Suppressor macrophage (primary cell): ENCODE measurements at regions not wholly inside any gene's neighbourhood (a gene's known extent, or its start where the extent isn't known, plus 50 kb on each side); places are given as distances from the start of the nearest gene placed in this dataset.
"Not testable (repeated sequence)": the region's sequence is repeated elsewhere in the genome, so short reads cannot be mapped to it uniquely, and the experiment has no call there.

Experiments used
- DNase-seq, 4 experiments: peaks; one replicate each; pipeline ENCODE4 v3.0.0-alpha.2; 2020 to 2022

DNA sequence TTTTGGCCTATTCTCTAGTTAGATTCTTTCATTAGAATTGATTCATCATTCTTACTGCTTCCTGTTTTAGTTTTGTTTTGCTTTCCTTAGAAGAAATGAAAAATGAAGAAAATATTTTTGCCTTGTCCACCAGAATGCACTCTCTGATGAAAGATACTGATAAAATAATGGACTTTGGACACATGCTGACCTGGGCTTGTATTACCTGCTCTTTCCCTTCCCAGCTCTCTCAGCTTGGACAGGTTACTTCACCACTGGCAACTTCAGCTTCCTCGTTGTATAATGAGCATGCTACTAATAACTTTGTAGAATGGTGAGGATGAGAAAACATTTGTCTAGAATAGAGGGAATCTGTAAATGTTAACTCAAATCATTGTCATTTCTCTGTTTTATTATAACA is 1468.1 kb upstream of the WWC1 start:
- DNase-seq, result no peak

DNA sequence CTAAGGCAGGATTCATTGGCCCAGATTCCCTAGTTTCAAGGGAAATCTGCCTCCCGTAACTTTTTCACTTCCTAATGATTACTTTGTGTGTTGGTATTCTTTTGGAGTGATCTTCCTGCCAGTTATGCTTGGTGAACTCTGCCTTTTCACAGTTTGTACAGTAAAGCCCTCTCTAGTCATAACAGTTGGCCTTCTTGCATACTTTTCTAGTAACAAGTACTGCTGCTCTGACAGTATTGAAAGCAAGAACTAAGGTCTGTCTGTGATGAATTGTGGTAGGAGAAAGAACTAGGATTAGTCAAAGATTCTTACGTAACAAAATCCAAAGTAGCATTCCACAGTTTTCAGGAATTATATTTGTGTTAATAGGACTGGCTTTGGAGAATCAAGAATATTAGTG is 1457.2 kb upstream of the WWC1 start:
- no peak for DNase-seq

GRCh38 chr5:166845044-166845443 is 1446.4 kb upstream of the WWC1 start:
- peak in 1 of 4 experiments; percentile 4 for DNase-seq

- no peak for DNase-seq
Observed at GRCh38 chr5:166856791-166857190, 1434.7 kb upstream of the WWC1 start.

DNA sequence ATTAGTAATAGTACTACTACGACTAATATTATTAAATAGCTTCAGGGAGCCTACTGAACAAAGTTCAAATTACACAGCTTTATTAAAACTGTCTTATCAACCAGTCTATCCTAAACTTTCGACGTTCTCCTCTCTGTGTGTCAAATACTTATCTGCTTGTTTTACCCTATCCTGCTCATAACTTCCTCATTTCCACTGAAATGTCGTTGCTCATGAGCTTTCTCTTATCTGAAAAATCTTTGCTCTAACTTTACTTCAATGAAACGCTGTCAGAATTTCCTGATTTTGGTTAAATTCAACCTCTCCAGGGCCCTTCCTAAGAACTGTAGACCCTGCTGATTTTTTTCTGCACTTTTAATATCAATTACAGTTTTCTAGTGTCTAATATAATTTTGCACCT is 1431.0 kb upstream of the WWC1 start:
- DNase-seq, result no peak

- DNase-seq, result no peak
Observed at GRCh38 chr5:166862581-166862980, 1428.9 kb upstream of the WWC1 start.

- no peak for DNase-seq
Observed at GRCh38 chr5:166865206-166865605, 1426.2 kb upstream of the WWC1 start.

- DNase-seq, result no peak
Observed at GRCh38 chr5:166880456-166880855, 1411.0 kb upstream of the WWC1 start.

GRCh38 chr5:166881802-166882201 is 1409.6 kb upstream of the WWC1 start:
- no peak for DNase-seq

DNA sequence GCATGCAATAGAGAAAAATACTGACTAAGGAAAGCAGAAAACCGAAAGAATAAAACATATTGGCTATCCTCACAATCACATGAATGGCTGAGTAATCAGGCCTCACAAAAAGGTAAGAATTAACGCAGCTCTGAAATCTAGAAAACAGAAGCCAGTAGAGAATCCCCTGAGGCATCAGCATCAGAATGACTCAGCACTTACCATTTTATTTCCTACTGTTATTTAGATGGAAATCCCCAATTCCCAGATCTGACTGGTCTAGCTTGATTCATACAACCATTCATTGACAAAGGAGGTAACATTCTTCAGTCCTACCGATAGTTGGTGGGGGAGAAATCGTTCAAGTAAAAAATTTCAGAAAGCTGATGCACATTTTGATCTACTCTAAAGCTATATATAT is 1408.4 kb upstream of the WWC1 start:
- DNase-seq, result no peak

GRCh38 chr5:166898166-166898565 is 1393.3 kb upstream of the WWC1 start:
- DNase-seq, result no peak

DNA sequence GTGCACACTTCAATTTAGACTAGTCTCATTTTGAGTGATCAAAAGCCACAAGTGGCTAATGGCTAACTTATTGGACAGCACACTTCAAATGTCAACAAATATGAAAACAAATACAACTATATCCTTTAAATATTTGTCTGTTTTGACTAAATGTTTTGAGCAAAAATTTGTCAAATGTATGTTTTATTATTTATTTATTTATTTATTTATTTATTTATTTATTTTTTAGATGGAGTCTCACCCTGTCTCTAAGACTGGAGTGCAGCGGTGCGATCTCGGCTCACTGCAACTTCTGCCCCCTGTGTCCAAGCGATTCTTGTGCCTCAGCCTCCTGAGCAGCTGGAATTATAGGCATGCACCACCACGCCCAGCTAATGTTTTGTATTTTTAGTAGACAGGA is 1392.1 kb upstream of the WWC1 start:
- no peak for DNase-seq

GRCh38 chr5:166904571-166904970 is 1386.9 kb upstream of the WWC1 start:
- no peak for DNase-seq

DNA sequence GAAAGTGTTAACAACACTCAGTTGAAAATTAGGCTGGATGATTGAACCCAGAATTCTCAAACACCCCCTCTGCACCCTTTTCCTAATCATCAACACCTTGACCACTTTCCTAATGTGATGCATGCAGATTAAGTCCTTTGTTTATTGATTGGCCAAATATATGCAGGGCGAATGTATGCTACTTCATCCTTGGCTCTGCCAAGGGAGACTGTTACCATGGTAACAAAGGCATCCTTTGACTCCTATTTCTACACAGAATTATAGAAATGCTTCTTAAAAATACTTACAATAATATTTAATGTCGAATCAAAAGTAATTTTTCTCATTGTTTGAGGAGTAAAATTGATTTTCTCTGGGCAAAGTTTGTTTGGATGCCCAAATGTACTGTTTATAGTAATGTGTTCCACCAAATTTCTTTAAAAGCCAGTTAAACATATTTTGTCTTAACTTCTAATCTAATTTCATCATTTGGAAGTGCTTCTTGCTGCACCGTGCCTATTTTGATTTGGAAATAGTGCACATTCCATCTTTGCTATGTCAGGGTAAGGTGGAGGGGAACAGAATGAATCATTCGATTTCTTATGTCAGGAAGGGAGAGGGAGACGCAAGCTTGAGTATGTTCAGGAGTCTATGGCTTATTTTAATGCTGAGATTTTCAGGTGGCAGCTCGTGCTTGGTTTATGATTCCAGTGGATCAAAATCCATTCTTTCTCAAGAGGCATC is 1384.3 kb upstream of the WWC1 start:
- DNase-seq, result no peak

DNA sequence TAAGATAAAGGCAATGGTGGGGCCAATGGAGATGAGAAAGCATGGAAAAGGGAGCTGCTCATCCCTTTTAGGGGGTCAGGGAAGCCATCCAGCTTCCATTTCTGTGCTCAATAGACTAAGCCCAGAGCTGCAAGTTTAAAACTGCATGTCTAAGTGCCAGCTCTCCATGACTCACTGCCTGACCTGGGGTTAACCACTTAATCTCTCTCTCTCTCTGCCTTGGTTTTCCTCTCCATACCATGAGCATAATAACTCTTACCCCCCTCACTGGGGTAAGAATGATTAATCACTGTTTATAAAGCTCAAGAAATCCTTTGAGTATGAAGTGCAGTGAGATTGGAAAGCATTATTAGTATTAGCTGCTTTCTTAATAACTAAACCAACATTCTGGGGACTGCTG is 1382.4 kb upstream of the WWC1 start:
- no peak for DNase-seq

DNA sequence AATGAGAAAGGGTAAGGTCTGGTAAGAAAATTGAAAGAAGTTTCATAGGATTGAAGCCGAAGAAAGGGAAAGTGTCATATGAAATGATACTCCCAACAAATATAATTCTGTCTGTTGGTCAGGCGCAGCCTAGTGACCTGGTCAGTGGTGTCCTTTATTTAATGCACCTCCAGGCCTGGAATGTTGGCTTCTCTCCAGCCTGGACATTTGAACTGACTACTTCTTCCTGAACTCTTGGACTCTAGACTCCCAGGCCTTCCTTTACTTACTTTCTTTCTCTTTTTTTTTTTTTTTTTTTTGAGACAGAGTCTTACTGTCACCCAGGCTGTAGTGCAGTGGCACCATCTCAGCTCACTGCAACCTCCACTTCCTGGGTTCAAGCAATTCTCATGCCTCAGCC is 1381.5 kb upstream of the WWC1 start:
- no peak for DNase-seq

- DNase-seq, result no peak
Observed at GRCh38 chr5:166910995-166911394, 1380.5 kb upstream of the WWC1 start.

- no peak for DNase-seq
Observed at GRCh38 chr5:166916021-166916420, 1375.4 kb upstream of the WWC1 start.

GRCh38 chr5:166926138-166926537 is 1365.3 kb upstream of the WWC1 start:
- no peak for DNase-seq

DNA sequence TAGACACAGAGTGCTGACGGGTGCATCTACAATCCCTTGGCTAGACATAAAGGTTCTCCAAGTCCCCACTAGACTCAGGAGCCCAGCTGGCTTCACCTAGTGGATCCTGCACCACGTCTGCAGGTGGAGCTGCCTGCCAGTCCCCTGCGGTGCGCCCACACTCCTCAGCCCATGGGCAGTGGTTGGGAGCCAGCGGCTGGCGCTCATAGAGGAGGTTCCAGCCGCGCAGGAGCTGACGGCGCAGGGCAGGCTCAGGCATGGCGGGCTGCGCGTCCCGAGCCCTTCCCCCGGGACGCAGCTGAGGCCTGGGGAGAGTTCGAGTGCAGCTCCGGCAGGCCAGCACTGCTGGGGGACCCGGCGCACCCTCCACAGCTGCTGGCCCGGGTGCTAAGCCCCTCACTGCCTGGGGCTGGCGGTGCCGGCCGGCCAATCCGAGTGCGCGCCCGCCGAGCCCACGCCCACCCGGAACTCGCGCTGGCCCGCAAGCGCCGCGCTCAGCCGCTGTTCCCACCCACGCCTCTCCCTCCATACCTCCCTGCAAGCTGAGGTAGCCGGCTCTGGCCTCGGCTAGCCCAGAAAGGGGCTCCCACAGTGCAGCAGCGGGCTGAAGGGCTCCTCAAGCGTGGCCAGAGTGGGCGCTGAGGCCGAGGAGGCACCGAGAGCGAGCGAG is 1364.5 kb upstream of the WWC1 start:
- DNase-seq, result not testable (repeated sequence)

DNA sequence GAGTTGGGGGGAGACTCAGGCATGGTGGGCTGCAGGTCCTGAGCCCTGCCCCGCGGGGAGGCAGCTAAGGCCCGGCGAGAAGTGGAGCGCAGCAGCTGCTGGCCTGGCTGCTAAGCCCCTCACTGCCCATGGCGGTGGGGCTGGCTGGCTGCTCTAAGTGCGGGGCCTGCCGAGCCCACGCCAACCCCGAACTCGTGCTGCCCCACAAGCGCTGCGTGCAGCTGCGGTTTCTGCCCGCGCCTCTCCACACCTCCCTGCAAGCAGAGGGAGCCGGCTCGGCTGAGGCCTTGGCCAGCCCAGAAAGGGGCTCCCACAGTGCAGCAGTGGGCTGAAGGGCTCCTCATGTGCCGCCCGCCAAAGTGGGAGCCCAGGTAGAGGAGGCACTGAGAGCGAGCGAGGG is 1355.1 kb upstream of the WWC1 start:
- no peak for DNase-seq

DNA sequence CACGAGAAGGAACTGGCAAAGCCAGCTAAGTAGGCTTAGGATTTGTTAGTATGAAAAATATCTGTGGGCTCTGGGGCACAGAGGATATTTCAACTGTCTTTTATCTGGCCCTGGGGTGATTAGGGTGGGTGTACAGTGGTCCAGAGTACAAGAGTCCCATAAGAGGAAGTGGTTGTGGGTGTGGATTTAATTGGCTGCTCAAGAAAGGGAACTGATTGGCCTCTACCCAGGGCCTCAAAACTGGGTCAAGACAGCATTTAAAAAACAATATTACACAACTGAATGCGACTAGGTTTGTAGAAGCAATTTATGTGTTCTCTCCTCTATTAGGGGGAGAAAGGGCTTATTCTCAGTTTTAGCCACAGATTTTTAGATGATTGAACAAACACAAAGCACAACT is 1353.4 kb upstream of the WWC1 start:
- DNase-seq, result no peak

DNA sequence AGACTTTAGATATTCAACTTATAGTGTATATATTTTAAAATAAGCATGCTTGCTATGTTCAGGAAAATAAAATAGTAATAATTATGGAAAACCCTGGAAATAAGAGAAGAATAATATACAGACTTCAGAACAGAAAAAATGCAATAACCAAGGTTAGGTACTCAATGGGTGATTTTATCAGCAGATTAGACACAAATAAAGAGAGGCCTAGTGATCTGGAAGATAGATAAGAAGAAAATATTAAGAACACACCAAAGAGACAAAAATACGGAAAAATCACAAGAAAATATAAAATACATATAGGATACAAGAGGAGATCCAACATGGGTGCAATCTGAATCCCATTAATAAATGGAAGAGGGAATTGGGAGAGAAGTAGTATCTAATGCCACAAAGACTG is 1348.5 kb upstream of the WWC1 start:
- no peak for DNase-seq

DNA sequence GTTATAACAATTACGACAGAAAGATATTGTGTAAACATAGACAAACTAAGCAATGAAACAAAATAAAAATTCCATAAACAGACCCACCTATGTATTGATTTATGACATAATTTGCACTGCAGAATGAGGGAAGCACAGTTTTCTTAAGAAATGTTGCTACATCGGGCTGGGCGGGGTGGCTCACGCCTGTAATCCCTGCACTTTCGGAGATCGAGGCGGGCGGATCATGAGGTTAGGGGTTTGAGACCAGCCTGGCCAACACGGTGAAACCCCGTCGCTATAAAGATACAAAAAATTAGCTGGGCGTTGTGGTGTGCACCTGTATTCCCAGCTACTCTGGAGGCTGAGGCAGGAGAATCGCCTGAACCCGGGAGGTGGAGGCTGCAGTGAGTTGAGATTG is 1344.4 kb upstream of the WWC1 start:
- no peak for DNase-seq

DNA sequence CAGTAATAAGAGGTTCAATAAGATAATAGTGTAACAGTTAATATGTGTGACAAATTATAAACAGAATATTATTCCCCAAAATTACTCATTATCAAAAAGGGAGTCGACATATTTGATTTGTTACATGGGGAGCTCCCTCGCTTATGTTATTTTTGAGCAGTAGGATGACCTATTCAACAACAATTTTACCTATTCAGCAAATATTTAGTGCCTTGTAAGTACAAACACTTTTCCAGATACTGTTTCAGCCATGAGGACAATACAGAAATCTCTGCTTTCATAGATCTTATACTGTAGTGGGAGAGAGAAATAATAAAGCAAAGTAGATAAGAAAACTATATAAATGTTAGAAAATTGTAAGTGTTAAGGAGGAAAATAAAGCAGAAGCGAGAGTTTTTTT is 1342.8 kb upstream of the WWC1 start:
- no peak for DNase-seq
